HEK293 (cell line): ENCODE measurements at regions not wholly inside any gene's neighbourhood (a gene's known extent, or its start where the extent isn't known, plus 50 kb on each side); places are given as distances from the start of the nearest gene placed in this dataset.

Experiments
- CTCF ChIA-PET: fragments of 350-600 bp; formaldehyde crosslinking; extraction: SDS; loops from one replicate; lab custom pipeline; 2021; ENCODE audit warnings: antibody characterized with exemption; lab: Yijun Ruan, JAX
- POLR2A ChIA-PET: fragments of 300-600 bp; formaldehyde crosslinking; extraction: SDS; loops from one replicate; lab custom pipeline; 2020; ENCODE audit warnings: antibody characterized with exemption, inconsistent platforms; lab: Yijun Ruan, JAX
- H3K27ac ChIP-seq: fragments of 200-500 bp; sonication (Bioruptor generic); 2 replicates; pipeline ENCODE4 v1.5.1; 2014; ENCODE audit warnings: low read depth, low read length, control low read depth, inconsistent platforms; ENCODE audit errors: extremely low read depth
- H3K36me3 ChIP-seq, 2 experiments: fragments of 200-500 bp in 1 of 2; sonication (Bioruptor generic) in 1 of 2; 1 replicate in 1 of 2; 2 replicates in 1 of 2; pipeline ENCODE4 v1.5.1; 2014 to 2017; ENCODE audit warnings: inconsistent platforms in 2 of 2, low read length in 2 of 2; ENCODE audit not compliant: control insufficient read depth in 2 of 2, insufficient read depth in 1 of 2
- H3K4me1 ChIP-seq: fragments of 200-500 bp; sonication (Bioruptor generic); 2 replicates; pipeline ENCODE4 v1.5.1; 2014; ENCODE audit warnings: mild to moderate bottlenecking, low read length, inconsistent platforms; ENCODE audit not compliant: control insufficient read depth, insufficient read depth
- H3K4me3 ChIP-seq: 2 replicates; pipeline ENCODE4 v1.5.1; 2011; ENCODE audit warnings: low read depth, mild to moderate bottlenecking, control low read depth, low read length, moderate library complexity
- H3K9me3 ChIP-seq: fragments of 200-500 bp; sonication (Bioruptor generic); 2 replicates; pipeline ENCODE4 v1.5.1; 2014; ENCODE audit warnings: low read depth, low read length, inconsistent platforms; ENCODE audit not compliant: control insufficient read depth, insufficient read depth
- BCL11B ChIP-seq: fragments of 450-650 bp; formaldehyde crosslinking; IDR thresholded peaks from 2 replicates; pipeline ENCODE4 v1.5.1; 2016; ENCODE audit warnings: low read depth, missing biosample characterization, missing genetic modification characterization
- KLF8 ChIP-seq: fragments of 450-650 bp; formaldehyde crosslinking; IDR thresholded peaks from 2 replicates; pipeline ENCODE4 v1.5.1; 2016; ENCODE audit warnings: missing biosample characterization, missing genetic modification characterization
- PRDM2 ChIP-seq: fragments of 450-650 bp; formaldehyde crosslinking; IDR thresholded peaks from 2 replicates; pipeline ENCODE4 v1.5.1; 2016; ENCODE audit warnings: missing biosample characterization, missing genetic modification characterization, borderline replicate concordance
- ZBTB1 ChIP-seq: fragments of 450-650 bp; formaldehyde crosslinking; IDR thresholded peaks from 2 replicates; pipeline ENCODE4 v1.5.1; 2016; ENCODE audit warnings: missing biosample characterization, missing genetic modification characterization
- ZFP69B ChIP-seq: fragments of 450-650 bp; formaldehyde crosslinking; IDR thresholded peaks from 2 replicates; pipeline ENCODE4 v1.5.1; 2016; ENCODE audit warnings: missing biosample characterization, missing genetic modification characterization
- ZNF146 ChIP-seq: fragments of 450-650 bp; formaldehyde crosslinking; IDR thresholded peaks from 2 replicates; pipeline ENCODE4 v1.5.1; 2016; ENCODE audit warnings: missing biosample characterization, missing genetic modification characterization
- ZNF174 ChIP-seq: fragments of 450-650 bp; formaldehyde crosslinking; IDR thresholded peaks from 2 replicates; pipeline ENCODE4 v1.5.0; 2017; ENCODE audit warnings: missing biosample characterization, mild to moderate bottlenecking, missing genetic modification characterization
- ZNF18 ChIP-seq: fragments of 450-650 bp; formaldehyde crosslinking; IDR thresholded peaks from 2 replicates; pipeline ENCODE4 v1.5.1; 2016; ENCODE audit warnings: missing biosample characterization, missing genetic modification characterization
- ZNF292 ChIP-seq: fragments of 450-650 bp; formaldehyde crosslinking; IDR thresholded peaks from 2 replicates; pipeline ENCODE4 v1.5.1; 2016; ENCODE audit warnings: low read depth, missing biosample characterization, missing genetic modification characterization, borderline replicate concordance
- ZNF324 ChIP-seq: fragments of 450-650 bp; formaldehyde crosslinking; IDR thresholded peaks from 2 replicates; pipeline ENCODE4 v1.5.1; 2016; ENCODE audit warnings: missing biosample characterization, missing genetic modification characterization
- ZNF394 ChIP-seq: fragments of 450-650 bp; formaldehyde crosslinking; IDR thresholded peaks from 2 replicates; pipeline ENCODE4 v1.5.1; 2016; ENCODE audit warnings: missing biosample characterization, missing genetic modification characterization, mild to moderate bottlenecking, moderate library complexity, borderline replicate concordance
- ZNF398 ChIP-seq: fragments of 450-650 bp; formaldehyde crosslinking; IDR thresholded peaks from 2 replicates; pipeline ENCODE4 v1.5.1; 2017; ENCODE audit warnings: missing biosample characterization, missing genetic modification characterization
- ZNF488 ChIP-seq: fragments of 450-650 bp; formaldehyde crosslinking; IDR thresholded peaks from 2 replicates; pipeline ENCODE4 v1.5.1; 2016; ENCODE audit warnings: missing biosample characterization, missing genetic modification characterization
- ZNF529 ChIP-seq: fragments of 450-650 bp; formaldehyde crosslinking; IDR thresholded peaks from 2 replicates; pipeline ENCODE4 v1.5.1; 2017; ENCODE audit warnings: missing genetic modification characterization, missing biosample characterization; ENCODE audit not compliant: insufficient replicate concordance
- ZNF777 ChIP-seq: fragments of 450-650 bp; formaldehyde crosslinking; IDR thresholded peaks from 2 replicates; pipeline ENCODE4 v1.5.1; 2017; ENCODE audit warnings: missing biosample characterization, missing genetic modification characterization, borderline replicate concordance

GRCh38 chr11:120010775-120011174 is 127.1 kb downstream of the TRIM29 start:
- Histone ChIP-seq H3K4me1 (no peaks in the 10 kb centered on the region), H3K36me3 (no peaks in the 10 kb centered on the region), H3K4me3 (no peak overlapping the region), H3K9me3 (no peaks in the 10 kb centered on the region), H3K27ac (no peak overlapping the region)
- CTCF ChIA-PET, result interaction anchor here (6.1 kb wide), 1 partner anchor 98 kb away, joined by 29 read pairs; no protein-coding TSS in a partner anchor
- POLR2A ChIA-PET, result no interaction called here
- TF ChIP-seq ZNF292 (tag by site-specific recombination), result no peak
- no peak for TF ChIP-seq ZNF488 (tag by site-specific recombination)

GRCh38 chr11:120009938-120010337 is 128.0 kb downstream of the TRIM29 start:
- TF ChIP-seq ZNF398 (tag by site-specific recombination), result no peak
- TF ChIP-seq ZNF394, result no peak
- no peak for TF ChIP-seq ZNF146 (tag by site-specific recombination)
- TF ChIP-seq ZNF18 (tag by site-specific recombination), result no peak
- no peak for TF ChIP-seq ZNF777 (tag by site-specific recombination)
- no peak for TF ChIP-seq ZFP69B (tag by site-specific recombination)
- no peak for TF ChIP-seq ZNF529 (tag by site-specific recombination)
- TF ChIP-seq KLF8, result no peak
- TF ChIP-seq BCL11B (tag by site-specific recombination), result no peak
- no peak for TF ChIP-seq ZNF324 (tag by site-specific recombination)
- no peak for TF ChIP-seq ZBTB1 (tag by site-specific recombination)
- TF ChIP-seq ZNF174 (tag by site-specific recombination), result no peak
- no peak for TF ChIP-seq PRDM2
- TF ChIP-seq, all 188 proteins: peak for 0
- Histone ChIP-seq H3K4me3 (no peak overlapping the region), H3K9me3 (no peaks in the 10 kb centered on the region), H3K4me1 (no peaks in the 10 kb centered on the region), H3K36me3 (no peaks in the 10 kb centered on the region), H3K27ac (no peak overlapping the region)
- POLR2A ChIA-PET, result no interaction called here
- CTCF ChIA-PET, result no interaction called here
